SK-N-MC (cell line): ENCODE measurements at regions not wholly inside any gene's neighbourhood (a gene's known extent, or its start where the extent isn't known, plus 50 kb on each side); places are given as distances from the start of the nearest gene placed in this dataset.
A peak's percentile ranks its signal among the peaks of the same experiment; 100 is the strongest.
"Not testable (repeated sequence)": the region's sequence is repeated elsewhere in the genome, so short reads cannot be mapped to it uniquely, and the experiment has no call there.

Experiments
- DNase-seq: peaks from one replicate; pipeline ENCODE4 v3.0.0-alpha.2; 2011; ENCODE audit warnings: low read depth, low spot score
- H3K27ac ChIP-seq: fragments of 200-600 bp; sonication (generic); 2 replicates; pipeline ENCODE4 v1.5.1; 2016; ENCODE audit warnings: mixed run types
- H3K36me3 ChIP-seq: fragments of 200-600 bp; sonication (generic); 2 replicates; pipeline ENCODE4 v1.6.1; 2017; ENCODE audit warnings: antibody characterized with exemption, low read length, mixed read lengths; ENCODE audit not compliant: insufficient read depth
- H3K4me3 ChIP-seq: fragments of 200-600 bp; sonication (generic); 2 replicates; pipeline ENCODE4 v1.5.1; 2016
- H3K9ac ChIP-seq: fragments of 200-600 bp; sonication (generic); 2 replicates; pipeline ENCODE4 v1.8.0; 2017; ENCODE audit warnings: mixed run types, mixed read lengths; ENCODE audit not compliant: insufficient read length
- H3K9me3 ChIP-seq: fragments of 200-600 bp; sonication (generic); 2 replicates; pipeline ENCODE4 v1.6.1; 2017; ENCODE audit warnings: low read depth, mild to moderate bottlenecking, antibody characterized with exemption, low read length, moderate library complexity, mixed read lengths
- EZH2 ChIP-seq: fragments of 200-600 bp; sonication (generic); IDR thresholded peaks from one replicate; pipeline ENCODE4 v1.6.1; 2017; ENCODE audit warnings: antibody characterized with exemption
- FOXP2 ChIP-seq: optimal IDR thresholded peaks from 2 replicates; pipeline ENCODE3; 2011; ENCODE audit warnings: mild to moderate bottlenecking, moderate library complexity; ENCODE audit not compliant: insufficient read depth; ENCODE audit errors: extremely low read length, control extremely low read depth
- POLR2AphosphoS5 ChIP-seq: IDR thresholded peaks from 2 replicates; pipeline ENCODE4 v1.6.1; 2012; ENCODE audit warnings: mild to moderate bottlenecking, low read depth, low read length, borderline replicate concordance

GRCh38 chr7:152553671-152554317 lies 118.0 kb upstream of the KMT2C start:
- no peak for DNase-seq
- H3K27ac ChIP-seq: no peak overlapping the region
- TF ChIP-seq FOXP2 (no peak), EZH2 (no peak), POLR2AphosphoS5 (no peak)
- H3K9me3 ChIP-seq: no peaks in the 10 kb centered on the region
- no peak overlapping the region for H3K4me3 ChIP-seq
- no peak overlapping the region for H3K9ac ChIP-seq
- no peaks in the 10 kb centered on the region for H3K36me3 ChIP-seq

GRCh38 chr7:152551304-152552036 lies 115.7 kb upstream of the KMT2C start:
- DNase-seq: no peak
- no peak overlapping the region for H3K27ac ChIP-seq
- TF ChIP-seq EZH2 (no peak), FOXP2 (no peak), POLR2AphosphoS5 (no peak)
- no peak overlapping the region for H3K9ac ChIP-seq
- H3K9me3 ChIP-seq: no peaks in the 10 kb centered on the region
- H3K36me3 ChIP-seq: no peaks in the 10 kb centered on the region
- no peak overlapping the region for H3K4me3 ChIP-seq

DNA sequence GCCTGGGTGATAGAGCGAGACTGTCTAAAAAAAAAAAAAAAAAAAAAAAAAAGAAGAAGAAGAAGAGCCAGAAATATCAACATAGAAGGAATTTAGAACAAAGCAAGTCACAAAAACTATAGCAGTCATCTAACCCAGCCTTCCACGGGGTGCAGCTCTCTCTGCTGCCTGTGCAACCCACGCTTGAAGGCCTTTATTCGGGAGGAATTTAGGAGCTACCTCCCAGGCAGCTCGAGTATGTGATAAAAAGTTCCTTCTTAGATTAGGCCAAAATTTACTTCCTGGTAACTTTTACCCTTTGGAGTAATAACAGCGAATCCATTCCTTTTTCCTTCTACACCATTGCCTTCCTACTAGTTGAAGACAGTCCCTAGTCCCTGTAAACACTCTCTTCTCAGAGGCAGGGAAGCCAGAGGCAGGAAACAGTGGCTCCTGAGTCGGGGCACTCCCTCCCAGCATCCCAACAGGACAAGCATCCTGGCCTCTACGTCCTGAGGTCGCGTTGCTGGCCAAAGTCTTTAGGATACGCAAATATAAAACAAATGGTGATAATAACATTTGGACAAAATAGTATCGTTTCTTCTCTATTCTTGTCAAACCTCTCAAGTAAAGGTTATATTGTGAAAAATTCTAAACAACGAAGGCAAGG lies 109.3 kb upstream of the KMT2C start:
- no peak overlapping the region for H3K27ac ChIP-seq
- H3K36me3 ChIP-seq: no peaks in the 10 kb centered on the region
- H3K9me3 ChIP-seq: no peaks in the 10 kb centered on the region
- H3K4me3 ChIP-seq: no peak overlapping the region
- H3K9ac ChIP-seq: no peak overlapping the region
- TF ChIP-seq POLR2AphosphoS5: no peak
- no peak for TF ChIP-seq EZH2
- no peak for TF ChIP-seq FOXP2
- no peak for DNase-seq

- Histone ChIP-seq H3K9me3 (no peaks in the 10 kb centered on the region), H3K27ac (0 out of 2 replicates have a peak overlapping the region, but pooled peaks have one; percentile 55), H3K4me3 (no peak overlapping the region), H3K9ac (no peak overlapping the region), H3K36me3 (no peaks in the 10 kb centered on the region)
- TF ChIP-seq EZH2: no peak
- no peak for DNase-seq
These were observed 108.7 kb upstream of the KMT2C start for GRCh38 chr7:152544481-152544927.

- DNase-seq: peak; percentile 78
- H3K9ac ChIP-seq: no peak overlapping the region
- TF ChIP-seq FOXP2: peak; percentile 88
- no peak for TF ChIP-seq EZH2
- H3K36me3 ChIP-seq: no peaks in the 10 kb centered on the region
- peak overlapping the region; percentile 19 for H3K4me3 ChIP-seq
- peak overlapping the region; percentile 55 for H3K27ac ChIP-seq
- H3K9me3 ChIP-seq: no peaks in the 10 kb centered on the region
These were observed 108.0 kb upstream of the KMT2C start for GRCh38 chr7:152543799-152544198.

DNA sequence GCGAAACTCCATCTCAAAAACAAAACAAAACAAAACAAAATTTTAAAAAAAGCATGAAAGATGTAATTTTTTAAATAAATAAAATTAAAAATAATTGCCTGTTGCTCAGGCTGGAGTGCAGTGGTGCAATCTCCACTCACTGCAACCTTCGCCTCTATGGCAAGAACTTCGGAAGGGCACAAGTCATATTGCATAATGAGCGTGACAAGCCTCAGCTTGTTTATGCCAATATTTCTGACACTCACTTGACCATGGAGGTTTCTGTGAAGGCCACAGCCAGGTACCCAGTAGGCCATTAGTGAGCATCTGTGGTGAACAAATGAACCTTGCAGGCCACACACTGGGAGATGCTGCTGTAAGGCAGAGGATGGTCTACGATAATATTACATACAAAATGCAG lies 106.1 kb upstream of the KMT2C start:
- H3K36me3 ChIP-seq: no peaks in the 10 kb centered on the region
- H3K4me3 ChIP-seq: no peak overlapping the region
- no peak for DNase-seq
- H3K9me3 ChIP-seq: no peaks in the 10 kb centered on the region
- no peak overlapping the region for H3K27ac ChIP-seq
- no peak for TF ChIP-seq POLR2AphosphoS5
- no peak for TF ChIP-seq FOXP2
- TF ChIP-seq EZH2: no peak
- H3K9ac ChIP-seq: no peak overlapping the region

DNA sequence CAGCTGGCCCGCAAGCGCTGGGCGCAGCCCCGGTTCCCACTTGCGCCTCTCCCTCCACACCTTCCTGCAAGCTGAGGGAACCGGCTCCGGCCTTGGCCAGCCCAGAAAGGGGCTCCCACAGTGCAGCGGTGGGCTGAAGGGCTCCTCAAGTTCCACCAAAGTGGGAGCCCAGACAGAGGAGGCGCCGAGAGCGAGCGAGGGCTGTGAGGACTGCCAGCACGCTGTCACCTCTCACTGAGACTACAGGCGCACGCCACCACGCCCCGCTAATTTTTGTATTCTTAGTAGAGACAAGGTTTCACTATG lies 103.3 kb upstream of the KMT2C start:
- H3K27ac ChIP-seq, H3K9me3 ChIP-seq, DNase-seq, H3K4me3 ChIP-seq, H3K36me3 ChIP-seq, H3K9ac ChIP-seq: not testable (repeated sequence)

GRCh38 chr7:152538346-152539189 lies 102.8 kb upstream of the KMT2C start:
- not testable (repeated sequence) for H3K27ac ChIP-seq, H3K36me3 ChIP-seq, H3K4me3 ChIP-seq, H3K9me3 ChIP-seq, H3K9ac ChIP-seq, DNase-seq
